DOHH2 (cell line): ENCODE measurements at regions not wholly inside any gene's neighbourhood (a gene's known extent, or its start where the extent isn't known, plus 50 kb on each side); places are given as distances from the start of the nearest gene placed in this dataset.

ENCODE experiments used
- EZH2phosphoT487 ChIP-seq: fragments of 200-600 bp; sonication (generic); IDR thresholded peaks from 2 replicates; pipeline ENCODE4 v1.6.1; 2017; ENCODE audit warnings: borderline replicate concordance, mild to moderate bottlenecking, antibody characterized with exemption, low read length, moderate library complexity, mixed read lengths
- TF ChIP-seq, protein P1 (sequence below): fragments of 200-600 bp; sonication (generic); IDR thresholded peaks from one replicate; pipeline ENCODE4 v1.5.1; 2014; ENCODE audit warnings: antibody characterized with exemption, mild to moderate bottlenecking, low read depth, low read length; ENCODE audit not compliant: poor library complexity, severe bottlenecking

DNA sequence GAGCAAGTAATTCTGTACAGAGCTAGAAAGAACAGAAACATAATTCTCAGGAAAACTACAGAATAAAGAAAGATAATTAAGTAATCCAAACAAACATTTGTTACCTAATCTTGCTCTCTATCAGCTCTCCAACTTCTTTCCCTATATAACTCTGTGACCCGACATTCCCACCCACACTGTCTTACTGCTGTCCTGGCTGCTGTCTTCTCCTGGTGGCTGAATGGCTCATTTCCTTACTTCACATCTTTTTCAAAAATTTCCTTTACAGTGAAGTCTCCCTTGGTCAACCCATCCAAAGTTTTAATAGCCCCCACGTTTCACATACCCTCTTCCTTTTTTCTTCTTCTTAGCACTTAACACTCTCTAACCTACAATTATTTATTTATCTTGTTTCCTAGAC, 64.0 kb downstream of the HYCC1 start:
- TF ChIP-seq, protein P1, sequence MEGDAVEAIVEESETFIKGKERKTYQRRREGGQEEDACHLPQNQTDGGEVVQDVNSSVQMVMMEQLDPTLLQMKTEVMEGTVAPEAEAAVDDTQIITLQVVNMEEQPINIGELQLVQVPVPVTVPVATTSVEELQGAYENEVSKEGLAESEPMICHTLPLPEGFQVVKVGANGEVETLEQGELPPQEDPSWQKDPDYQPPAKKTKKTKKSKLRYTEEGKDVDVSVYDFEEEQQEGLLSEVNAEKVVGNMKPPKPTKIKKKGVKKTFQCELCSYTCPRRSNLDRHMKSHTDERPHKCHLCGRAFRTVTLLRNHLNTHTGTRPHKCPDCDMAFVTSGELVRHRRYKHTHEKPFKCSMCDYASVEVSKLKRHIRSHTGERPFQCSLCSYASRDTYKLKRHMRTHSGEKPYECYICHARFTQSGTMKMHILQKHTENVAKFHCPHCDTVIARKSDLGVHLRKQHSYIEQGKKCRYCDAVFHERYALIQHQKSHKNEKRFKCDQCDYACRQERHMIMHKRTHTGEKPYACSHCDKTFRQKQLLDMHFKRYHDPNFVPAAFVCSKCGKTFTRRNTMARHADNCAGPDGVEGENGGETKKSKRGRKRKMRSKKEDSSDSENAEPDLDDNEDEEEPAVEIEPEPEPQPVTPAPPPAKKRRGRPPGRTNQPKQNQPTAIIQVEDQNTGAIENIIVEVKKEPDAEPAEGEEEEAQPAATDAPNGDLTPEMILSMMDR, result no peak
- no peak for TF ChIP-seq EZH2phosphoT487
